Heart left ventricle (tissue), 16 donors: ENCODE measurements at regions not wholly inside any gene's neighbourhood (a gene's known extent, or its start where the extent isn't known, plus 50 kb on each side); places are given as distances from the start of the nearest gene placed in this dataset.
A peak's percentile ranks its signal among the peaks of the same experiment; 100 is the strongest.
"Not testable (repeated sequence)": the region's sequence is repeated elsewhere in the genome, so short reads cannot be mapped to it uniquely, and the experiment has no call there.

Source experiments
- ATAC-seq, 4 donors: fragments of 200-7000 bp; cut with Tn5 transposase; one replicate each; pipeline ENCODE4 v1.9.1; 2020 to 2022; ENCODE audit warnings: moderate library complexity in 4 of 4, mild to moderate bottlenecking in 3 of 4, moderate number of reproducible peaks in 1 of 4
- DNase-seq, 5 donors: peaks; one replicate each; pipeline ENCODE4 v3.0.0-alpha.2; 2020
- H3K27ac ChIP-seq, 12 donors: fragments of 200-600 bp; sonication (generic) in 4 of 12; one replicate each; pipeline versions ENCODE4 v1.5.0 to v1.8.0; 2016 to 2022; ENCODE audit warnings: mild to moderate bottlenecking in 2 of 12
- H3K27me3 ChIP-seq, 9 donors: fragments of 200-600 bp; sonication (generic) in 2 of 9; one replicate each; pipeline versions ENCODE4 v1.5.1 to v1.8.0; 2016 to 2022; ENCODE audit warnings: mild to moderate bottlenecking in 3 of 9
- H3K36me3 ChIP-seq, 9 donors: fragments of 200-600 bp; sonication (generic) in 2 of 9; one replicate each; pipeline versions ENCODE4 v1.5.0 to v1.8.0; 2018 to 2022; ENCODE audit warnings: mild to moderate bottlenecking in 2 of 9
- H3K4me1 ChIP-seq, 12 donors: fragments of 200-600 bp; sonication (generic) in 4 of 12; one replicate each; pipeline versions ENCODE4 v1.5.0 to v1.8.0; 2016 to 2022; ENCODE audit warnings: mild to moderate bottlenecking in 3 of 12
- H3K4me3 ChIP-seq, 12 donors: fragments of 200-600 bp; sonication (generic) in 4 of 12; one replicate each; pipeline versions ENCODE4 v1.5.0 to v1.8.0; 2017 to 2022; ENCODE audit warnings: mild to moderate bottlenecking in 9 of 12, moderate library complexity in 4 of 12
- H3K9me3 ChIP-seq, 12 donors: fragments of 200-600 bp; sonication (generic) in 4 of 12; one replicate each; pipeline versions ENCODE4 v1.5.0 to v1.8.0; 2016 to 2022; ENCODE audit warnings: mild to moderate bottlenecking in 1 of 12
- CTCF ChIP-seq, 12 donors: fragments of 200-600 bp; sonication (generic) in 4 of 12; IDR thresholded peaks; one replicate each; pipeline versions ENCODE4 v1.5.0 to v1.8.0; 2018 to 2022; ENCODE audit warnings: antibody characterized with exemption in 12 of 12, mild to moderate bottlenecking in 5 of 12
- POLR2A ChIP-seq, 2 donors: fragments of 450-650 bp; IDR thresholded peaks; one replicate each; pipeline ENCODE4 v1.6.1; 2017; ENCODE audit warnings: antibody characterized with exemption in 2 of 2, mild to moderate bottlenecking in 2 of 2, moderate library complexity in 2 of 2
- WGBS, 4 donors: extraction: QIAGEN DNeasy Blood & Tissue Kit in 2 of 4; methylation state at CpG; one replicate each; pipeline versions ENCODE4 v1.1.5 to v1.1.7; 2013 to 2018; 5-methylcytosine and 5-hydroxymethylcytosine counted together
- intact Hi-C, 10 donors: fragments of 100-400 bp; cut with DNase I; formaldehyde crosslinking; loops; one replicate each; pipeline versions ENCODE4 v1.11.1 to v1.14.2; 2022
- donor health status: ischemic (EF 13 %, LVEDD 7.1; RV severe dilation, severe dysfunction).
- donor health status: healthy with polysubstance abuse.
- donor health status: DM: no; HTN: yes; CAD: no.
- donor health status: DM: no; HTN: no; CAD: no.
- donor health status: ischemic (EF 25% LVEDD 6.9; RV normal size, moderate dysfunction).
- donor health status: ischemic (EF 25% LVEDD 5.7; RV mildly dilated, moderate dysfunction).
- donor health status: healthy.
- donor health status: DM: yes; HTN: yes; CAD: no.
- donor health status: ischemic (EF 35%, LVEDD 5.7; RV mildly dilated, moderate dysfunction).
- donor health status: nonischemic (EF 11% LVEDD 7.7; RV severe dilation, severe dysfunction).
- donor health status: DM: yes; HTN: yes; CAD: no.
- donor health status: PGD.
- donor health status: ischemic (EF 29% LVEDD 5.4; RV normal size, mild dysfunction).
- donor health status: nonischemic (EF 23%, LVEDD 6.1; RV moderate dilation, normal function).

GRCh38 chr4:9541388-9541915 is 97.2 kb downstream of the DEFB131A start:
- DNase-seq, ATAC-seq, H3K36me3 ChIP-seq, intact Hi-C loops, H3K9me3 ChIP-seq, H3K27ac ChIP-seq, H3K27me3 ChIP-seq, H3K4me3 ChIP-seq, H3K4me1 ChIP-seq: not testable (repeated sequence)
- WGBS, 4 donors: 62 to 72% (median 66%) methylated on average over 3 of the region's 3 CpGs

- H3K4me1 ChIP-seq, H3K9me3 ChIP-seq, H3K27me3 ChIP-seq, intact Hi-C loops, DNase-seq, ATAC-seq, H3K36me3 ChIP-seq, H3K4me3 ChIP-seq, H3K27ac ChIP-seq: not testable (repeated sequence)
- WGBS, 4 donors: 68 to 75% (median 72%) methylated on average over 2 of the region's 2 CpGs
Measured at GRCh38 chr4:9544851-9545250, 100.6 kb downstream of the DEFB131A start.

- H3K36me3 ChIP-seq, ATAC-seq, H3K27me3 ChIP-seq, H3K4me3 ChIP-seq, H3K9me3 ChIP-seq, H3K27ac ChIP-seq, H3K4me1 ChIP-seq, intact Hi-C loops, DNase-seq: not testable (repeated sequence)
- WGBS, 4 donors: 71 to 83% (median 78%) methylated on average over 6 of the region's 6 CpGs
Measured at GRCh38 chr4:9547470-9547869, 103.3 kb downstream of the DEFB131A start.

GRCh38 chr4:9556076-9556475 is 111.9 kb downstream of the DEFB131A start:
- 83 to 86% (median 84%) methylated on average over 6 of the region's 6 CpGs for WGBS, 4 donors
- not testable (repeated sequence) for DNase-seq

GRCh38 chr4:9577869-9578268 is 133.7 kb downstream of the DEFB131A start:
- H3K27ac ChIP-seq, intact Hi-C loops, ATAC-seq, DNase-seq, H3K4me1 ChIP-seq, H3K4me3 ChIP-seq, H3K27me3 ChIP-seq, H3K36me3 ChIP-seq: not testable (repeated sequence)
- peaks cover 0 to 33% (median 3%) of the 10 kb centered on the region in 12 donors for H3K9me3 ChIP-seq
- TF ChIP-seq CTCF (IDR thresholded peaks at IDR 0.05): peak in 1 of 12 donors; percentile 11
- WGBS, 4 donors: 43 to 55% (median 51%) methylated on average over 3 of the region's 3 CpGs

More at GRCh38 chr4:9556076-9556475, 111.9 kb downstream of the DEFB131A start:
- H3K4me1 ChIP-seq, intact Hi-C loops, H3K27ac ChIP-seq, H3K9me3 ChIP-seq, H3K27me3 ChIP-seq, H3K36me3 ChIP-seq, H3K4me3 ChIP-seq, ATAC-seq: not testable (repeated sequence)

GRCh38 chr4:9582880-9583279 is 138.7 kb downstream of the DEFB131A start:
- DNase-seq, ATAC-seq, H3K4me1 ChIP-seq, H3K36me3 ChIP-seq, intact Hi-C loops, H3K4me3 ChIP-seq, H3K27ac ChIP-seq, H3K27me3 ChIP-seq: not testable (repeated sequence)
- 56 to 74% (median 57%) methylated on average over 5 of the region's 5 CpGs for WGBS, 4 donors
- peaks cover 0 to 18% (median 0%) of the 10 kb centered on the region in 12 donors for H3K9me3 ChIP-seq

- no peak overlapping the region for H3K4me3 ChIP-seq
- TF ChIP-seq POLR2A (IDR thresholded peaks at IDR 0.05): no peak
- no peak for TF ChIP-seq CTCF (IDR thresholded peaks at IDR 0.05)
- ATAC-seq (no peak), DNase-seq (no peak)
- no peaks in the 10 kb centered on the region for H3K4me1 ChIP-seq
- peaks cover 0 to 3% (median 0%) of the 10 kb centered on the region in 12 donors for H3K9me3 ChIP-seq
- no peaks in the 10 kb centered on the region for H3K27me3 ChIP-seq
- H3K27ac ChIP-seq: no peak overlapping the region
- intact Hi-C loops: no loop called here
- WGBS, 4 donors: 83 to 100% (median 88%) methylated on average over 1 of the region's 1 CpG
- H3K36me3 ChIP-seq: no peaks in the 10 kb centered on the region
Measured at GRCh38 chr4:9592010-9592409, 147.8 kb downstream of the DEFB131A start.
